Transverse colon (tissue), 4 donors: ENCODE measurements at regions not wholly inside any gene's neighbourhood (a gene's known extent, or its start where the extent isn't known, plus 50 kb on each side); places are given as distances from the start of the nearest gene placed in this dataset.

Source experiments
- CTCF ChIP-seq, 5 experiments: fragments of 200-600 bp in 3 of 5; fragments of 450-650 bp in 2 of 5; sonication (generic) in 3 of 5; IDR thresholded peaks; 1 replicate in 2 of 5; 2 replicates in 3 of 5; pipeline ENCODE4 v1.5.1; 2016 to 2017; ENCODE audit warnings: antibody characterized with exemption in 5 of 5, inconsistent platforms in 3 of 5, mild to moderate bottlenecking in 2 of 5, moderate library complexity in 1 of 5
- EP300 ChIP-seq: sonication (generic); formaldehyde crosslinking; IDR thresholded peaks from one replicate; pipeline ENCODE4 v1.6.1; 2017; ENCODE audit warnings: antibody characterized with exemption, low read depth
- POLR2A ChIP-seq: fragments of 450-650 bp; IDR thresholded peaks from one replicate; pipeline ENCODE4 v1.6.1; 2016; ENCODE audit warnings: antibody characterized with exemption, mild to moderate bottlenecking, moderate library complexity
- POLR2AphosphoS5 ChIP-seq, 3 donors: sonication (generic); formaldehyde crosslinking; IDR thresholded peaks; one replicate each; pipeline ENCODE4 v1.6.1; 2016; ENCODE audit warnings: antibody characterized with exemption in 3 of 3

GRCh38 chr7:115719963-115720362, 310.6 kb downstream of the TFEC start:
- TF ChIP-seq CTCF (IDR thresholded peaks at IDR 0.05), result no peak
- TF ChIP-seq POLR2AphosphoS5 (IDR thresholded peaks at IDR 0.05), result no peak
- no peak for TF ChIP-seq POLR2A
- no peak for TF ChIP-seq EP300
